ENCODE measurements at regions not wholly inside any gene's neighbourhood (a gene's known extent, or its start where the extent isn't known, plus 50 kb on each side); places are given as distances from the start of the nearest gene placed in this dataset.

- no peak for DNase-seq
Observed at GRCh38 chrX:727738-728621, 97.4 kb downstream of the SHOX start.

- no peak for DNase-seq
Observed at GRCh38 chrX:725971-726370, 95.4 kb downstream of the SHOX start.

- no peak for DNase-seq
Observed at GRCh38 chrX:724256-724655, 93.7 kb downstream of the SHOX start.

GRCh38 chrX:723781-724180 lies 93.2 kb downstream of the SHOX start:
- no peak for DNase-seq

- DNase-seq: no peak
Observed at GRCh38 chrX:721354-721753, 90.8 kb downstream of the SHOX start.

- DNase-seq: no peak
Observed at GRCh38 chrX:720825-721224, 90.2 kb downstream of the SHOX start.

- no peak for DNase-seq
Observed at GRCh38 chrX:720250-720649, 89.7 kb downstream of the SHOX start.

GRCh38 chrX:716136-716535 lies 85.5 kb downstream of the SHOX start:
- DNase-seq: no peak

GRCh38 chrX:714131-714530 lies 83.5 kb downstream of the SHOX start:
- no peak for DNase-seq
